ENCODE measurements at regions not wholly inside any gene's neighbourhood (a gene's known extent, or its start where the extent isn't known, plus 50 kb on each side); places are given as distances from the start of the nearest gene placed in this dataset.

DNA sequence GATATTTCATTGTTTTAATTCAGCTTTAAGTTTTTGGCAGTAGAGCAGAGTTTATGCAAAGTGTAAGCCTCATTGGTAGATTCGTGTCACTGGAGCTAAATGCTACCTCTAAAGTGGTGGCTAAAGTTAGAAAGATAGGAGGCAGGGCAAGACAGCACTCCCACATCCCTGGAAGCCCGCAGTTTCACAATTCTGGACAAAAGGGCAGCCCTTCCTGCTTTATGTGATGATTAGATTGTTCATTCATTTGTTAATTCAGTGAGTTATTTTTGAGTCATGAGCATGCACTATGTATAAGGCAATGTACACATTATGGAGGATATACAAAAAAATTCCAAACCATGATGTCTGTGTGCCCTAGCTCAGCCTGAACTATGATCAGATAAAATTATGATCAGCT is 52.1 kb upstream of the EIF3M start:
- Mint-ChIP-seq H3K27me3 (ENCODE audit: low read depth) (no peaks in the 10 kb centered on the region), H3K36me3 (ENCODE audit: low read depth) (no peaks in the 10 kb centered on the region), H3K27ac (ENCODE audit: unreplicated experiment) (no peak overlapping the region), H3K9me3 (ENCODE audit: low read depth) (no peaks in the 10 kb centered on the region), H3K4me1 (ENCODE audit: low read depth) (no peaks in the 10 kb centered on the region), H3K4me3 (ENCODE audit: unreplicated experiment) (no peak overlapping the region)
- DNase-seq (ENCODE audit: low spot score), result no peak
- TF ChIP-seq, protein P1, sequence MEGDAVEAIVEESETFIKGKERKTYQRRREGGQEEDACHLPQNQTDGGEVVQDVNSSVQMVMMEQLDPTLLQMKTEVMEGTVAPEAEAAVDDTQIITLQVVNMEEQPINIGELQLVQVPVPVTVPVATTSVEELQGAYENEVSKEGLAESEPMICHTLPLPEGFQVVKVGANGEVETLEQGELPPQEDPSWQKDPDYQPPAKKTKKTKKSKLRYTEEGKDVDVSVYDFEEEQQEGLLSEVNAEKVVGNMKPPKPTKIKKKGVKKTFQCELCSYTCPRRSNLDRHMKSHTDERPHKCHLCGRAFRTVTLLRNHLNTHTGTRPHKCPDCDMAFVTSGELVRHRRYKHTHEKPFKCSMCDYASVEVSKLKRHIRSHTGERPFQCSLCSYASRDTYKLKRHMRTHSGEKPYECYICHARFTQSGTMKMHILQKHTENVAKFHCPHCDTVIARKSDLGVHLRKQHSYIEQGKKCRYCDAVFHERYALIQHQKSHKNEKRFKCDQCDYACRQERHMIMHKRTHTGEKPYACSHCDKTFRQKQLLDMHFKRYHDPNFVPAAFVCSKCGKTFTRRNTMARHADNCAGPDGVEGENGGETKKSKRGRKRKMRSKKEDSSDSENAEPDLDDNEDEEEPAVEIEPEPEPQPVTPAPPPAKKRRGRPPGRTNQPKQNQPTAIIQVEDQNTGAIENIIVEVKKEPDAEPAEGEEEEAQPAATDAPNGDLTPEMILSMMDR (IDR thresholded peaks at IDR 0.05), result no peak

DNA sequence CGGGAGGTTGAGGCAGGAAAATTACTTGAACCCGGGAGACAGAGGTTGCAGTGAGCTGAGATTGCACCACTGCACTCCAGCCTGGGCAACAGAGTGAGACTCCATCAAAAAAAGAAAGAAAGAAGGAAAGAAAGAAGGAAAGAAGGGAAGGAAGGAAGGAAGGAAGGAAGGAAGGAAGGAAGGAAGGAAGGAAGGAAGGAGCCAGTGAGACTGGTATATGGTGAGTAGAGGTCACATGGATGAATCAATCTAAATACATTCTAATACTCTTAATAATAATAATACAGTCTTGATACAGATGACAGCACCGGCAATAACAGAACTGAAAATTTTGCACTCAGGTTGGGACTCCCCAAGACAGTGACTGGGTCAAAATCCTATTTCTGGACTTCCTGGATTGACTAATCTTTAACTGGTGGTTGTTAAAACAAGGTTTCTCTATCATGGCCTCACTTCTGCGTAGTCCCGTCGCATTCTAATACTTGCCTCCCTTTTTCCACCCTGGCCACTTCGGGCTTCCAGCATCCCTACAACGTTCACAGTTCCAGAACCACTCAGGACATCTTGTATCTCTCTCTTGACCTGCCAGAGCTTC is 53.5 kb upstream of the EIF3M start:
- no peaks in the 10 kb centered on the region for H3K36me3 Mint-ChIP-seq (ENCODE audit: low read depth)
- no peak for DNase-seq (ENCODE audit: low spot score)
- no peaks in the 10 kb centered on the region for H3K27me3 Mint-ChIP-seq (ENCODE audit: low read depth)
- H3K4me1 Mint-ChIP-seq (ENCODE audit: low read depth), result no peaks in the 10 kb centered on the region
- H3K9me3 Mint-ChIP-seq (ENCODE audit: low read depth), result no peaks in the 10 kb centered on the region
- no peak overlapping the region for H3K4me3 Mint-ChIP-seq (ENCODE audit: unreplicated experiment)
- TF ChIP-seq, protein P1 (IDR thresholded peaks at IDR 0.05), result no peak
- H3K27ac Mint-ChIP-seq (ENCODE audit: unreplicated experiment), result no peak overlapping the region

GRCh38 chr11:32527261-32528175 is 56.1 kb upstream of the EIF3M start:
- Mint-ChIP-seq H3K4me3 (ENCODE audit: unreplicated experiment) (no peak overlapping the region), H3K27me3 (ENCODE audit: low read depth) (no peaks in the 10 kb centered on the region), H3K27ac (ENCODE audit: unreplicated experiment) (no peak overlapping the region), H3K36me3 (ENCODE audit: low read depth) (no peaks in the 10 kb centered on the region), H3K9me3 (ENCODE audit: low read depth) (peaks cover 4% of the 10 kb centered on the region), H3K4me1 (ENCODE audit: low read depth) (no peaks in the 10 kb centered on the region)
- no peak for DNase-seq (ENCODE audit: low spot score)
- TF ChIP-seq, protein P1 (IDR thresholded peaks at IDR 0.05), result no peak

DNA sequence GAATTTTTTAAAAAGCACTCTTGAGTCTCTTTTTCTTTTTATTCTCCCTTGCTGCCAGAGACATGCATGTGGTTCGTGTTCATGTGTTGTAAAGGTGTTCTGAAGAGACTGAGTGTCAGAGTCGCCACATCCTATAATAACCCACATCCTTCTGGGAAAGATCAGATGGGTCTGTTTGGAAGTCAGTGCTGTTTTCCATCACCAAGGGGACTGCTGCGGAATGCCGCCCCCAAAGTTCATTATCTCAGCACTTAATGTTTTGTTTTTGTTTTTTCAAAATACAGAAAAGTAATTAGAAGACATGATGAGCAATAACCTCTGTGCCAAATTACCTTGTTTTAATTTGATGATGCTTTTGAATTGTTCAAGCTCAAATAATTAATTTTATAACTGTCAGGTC is 56.9 kb upstream of the EIF3M start:
- DNase-seq (ENCODE audit: low spot score), result no peak
- no peaks in the 10 kb centered on the region for H3K36me3 Mint-ChIP-seq (ENCODE audit: low read depth)
- peaks cover 4% of the 10 kb centered on the region for H3K9me3 Mint-ChIP-seq (ENCODE audit: low read depth)
- H3K27me3 Mint-ChIP-seq (ENCODE audit: low read depth), result no peaks in the 10 kb centered on the region
- no peak overlapping the region for H3K4me3 Mint-ChIP-seq (ENCODE audit: unreplicated experiment)
- no peaks in the 10 kb centered on the region for H3K4me1 Mint-ChIP-seq (ENCODE audit: low read depth)
- TF ChIP-seq, protein P1 (IDR thresholded peaks at IDR 0.05), result no peak
- no peak overlapping the region for H3K27ac Mint-ChIP-seq (ENCODE audit: unreplicated experiment)

DNA sequence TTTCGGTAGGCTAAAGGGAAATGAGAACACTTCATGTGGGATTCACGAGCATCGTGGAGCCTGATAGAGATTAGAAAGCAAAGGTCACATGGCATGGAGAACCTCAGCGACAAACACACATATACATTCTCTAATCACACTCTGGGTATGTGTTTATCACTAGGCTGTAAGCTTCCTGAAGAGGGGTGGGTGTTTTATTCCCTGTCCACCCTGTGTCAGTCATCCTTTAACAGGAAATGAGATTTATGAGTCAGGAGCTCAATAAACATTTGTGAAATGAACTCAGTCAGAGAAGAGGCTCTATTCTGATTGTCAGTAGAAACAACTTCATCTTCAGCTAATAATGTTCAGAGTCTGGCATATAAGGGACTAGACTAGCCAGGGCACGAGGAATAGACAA is 71.7 kb upstream of the EIF3M start:
- Mint-ChIP-seq H3K4me3 (ENCODE audit: unreplicated experiment) (no peak overlapping the region), H3K4me1 (ENCODE audit: low read depth) (no peaks in the 10 kb centered on the region), H3K27me3 (ENCODE audit: low read depth) (no peaks in the 10 kb centered on the region), H3K9me3 (ENCODE audit: low read depth) (no peaks in the 10 kb centered on the region), H3K36me3 (ENCODE audit: low read depth) (no peaks in the 10 kb centered on the region), H3K27ac (ENCODE audit: unreplicated experiment) (no peak overlapping the region)
- TF ChIP-seq, protein P1 (IDR thresholded peaks at IDR 0.05), result no peak
- DNase-seq (ENCODE audit: low spot score), result no peak
